Astrocyte (in vitro differentiated cells and primary cell): ENCODE measurements at regions not wholly inside any gene's neighbourhood (a gene's known extent, or its start where the extent isn't known, plus 50 kb on each side); places are given as distances from the start of the nearest gene placed in this dataset.
"Not testable (repeated sequence)": the region's sequence is repeated elsewhere in the genome, so short reads cannot be mapped to it uniquely, and the experiment has no call there.

Experiments used
- DNase-seq: peaks from one replicate; pipeline ENCODE4 v3.0.0-alpha.2; 2010; ENCODE audit warnings: low read depth
- FAIRE-seq: peaks from 2 replicates; lab custom pipeline; 2011; peaks lifted over from hg19 to GRCh38; lab: Jason Lieb, UNC
- H2AFZ ChIP-seq: 2 replicates; pipeline ENCODE4 v1.6.0; 2012; ENCODE audit warnings: low read depth, low read length, inconsistent platforms
- H3K27ac ChIP-seq: 2 replicates; pipeline ENCODE4 v1.5.1; 2011; ENCODE audit warnings: low read depth, low read length, inconsistent platforms
- H3K27me3 ChIP-seq: 2 replicates; pipeline ENCODE4 v1.6.0; 2011; ENCODE audit warnings: low read length, inconsistent platforms; ENCODE audit not compliant: insufficient read depth
- H3K36me3 ChIP-seq: 2 replicates; pipeline ENCODE4 v1.5.1; 2011; ENCODE audit warnings: low read length, inconsistent platforms; ENCODE audit not compliant: insufficient read depth
- H3K4me1 ChIP-seq: 2 replicates; pipeline ENCODE4 v1.5.1; 2011; ENCODE audit warnings: low read length, inconsistent platforms; ENCODE audit not compliant: insufficient read depth
- H3K4me2 ChIP-seq: 2 replicates; pipeline ENCODE4 v1.6.0; 2012; ENCODE audit warnings: low read length, inconsistent platforms
- H3K4me3 ChIP-seq: 2 replicates; pipeline ENCODE4 v1.5.1; 2011; ENCODE audit warnings: low read depth, mild to moderate bottlenecking, low read length, inconsistent platforms; ENCODE audit not compliant: insufficient read depth
- H3K79me2 ChIP-seq: 2 replicates; pipeline ENCODE4 v1.6.0; 2012; ENCODE audit warnings: mild to moderate bottlenecking, low read length, inconsistent platforms; ENCODE audit not compliant: insufficient read depth
- H3K9ac ChIP-seq: 2 replicates; pipeline ENCODE4 v1.6.0; 2012; ENCODE audit warnings: mild to moderate bottlenecking, low read length, inconsistent platforms
- H3K9me3 ChIP-seq: 2 replicates; pipeline ENCODE4 v1.5.1; 2012; ENCODE audit warnings: low read depth, mild to moderate bottlenecking, low read length, inconsistent platforms; ENCODE audit not compliant: insufficient read depth
- H4K20me1 ChIP-seq: 2 replicates; pipeline ENCODE4 v1.6.0; 2012; ENCODE audit warnings: low read length, inconsistent platforms; ENCODE audit not compliant: insufficient read depth
- H3K27ac Mint-ChIP-seq: one replicate; pipeline ENCODE4 v1.8.0; 2021; ENCODE audit warnings: mild to moderate bottlenecking, mixed read lengths; ENCODE audit not compliant: unreplicated experiment
- H3K27me3 Mint-ChIP-seq: one replicate; pipeline ENCODE4 v1.8.0; 2021; ENCODE audit warnings: low read depth, mixed read lengths; ENCODE audit not compliant: unreplicated experiment
- H3K36me3 Mint-ChIP-seq: one replicate; pipeline ENCODE4 v1.8.0; 2021; ENCODE audit warnings: low read depth, mixed read lengths; ENCODE audit not compliant: unreplicated experiment
- H3K4me1 Mint-ChIP-seq: one replicate; pipeline ENCODE4 v1.8.0; 2021; ENCODE audit warnings: low read depth, mixed read lengths; ENCODE audit not compliant: unreplicated experiment
- H3K4me3 Mint-ChIP-seq: one replicate; pipeline ENCODE4 v1.8.0; 2021; ENCODE audit warnings: mild to moderate bottlenecking, moderate library complexity, mixed read lengths; ENCODE audit not compliant: unreplicated experiment
- H3K9me3 Mint-ChIP-seq: one replicate; pipeline ENCODE4 v1.8.0; 2021; ENCODE audit warnings: mild to moderate bottlenecking, mixed read lengths; ENCODE audit not compliant: unreplicated experiment
- CTCF ChIP-seq: IDR thresholded peaks from 2 replicates; pipeline ENCODE4 v1.5.1; 2011; ENCODE audit warnings: low read depth, mild to moderate bottlenecking, inconsistent platforms, low read length, moderate library complexity; ENCODE audit not compliant: insufficient read depth
- EZH2 ChIP-seq: IDR thresholded peaks from 2 replicates; pipeline ENCODE4 v1.6.1; 2012; ENCODE audit warnings: mild to moderate bottlenecking, low read length, inconsistent platforms; ENCODE audit not compliant: insufficient read depth

- no peaks in the 10 kb centered on the region for H3K4me1 ChIP-seq
- H3K9ac ChIP-seq: no peak overlapping the region
- H3K9me3 ChIP-seq: no peaks in the 10 kb centered on the region
- no peaks in the 10 kb centered on the region for H4K20me1 ChIP-seq
- H2AFZ ChIP-seq: no peak overlapping the region
- H3K4me3 Mint-ChIP-seq: no peak overlapping the region
- no peak overlapping the region for H3K27ac Mint-ChIP-seq
- no peak overlapping the region for H3K4me2 ChIP-seq
- no peaks in the 10 kb centered on the region for H3K36me3 ChIP-seq
- no peak overlapping the region for H3K4me3 ChIP-seq
- H3K27me3 ChIP-seq: peaks cover 2% of the 10 kb centered on the region
- H3K9me3 Mint-ChIP-seq: peaks cover 18% of the 10 kb centered on the region
- peaks cover 16% of the 10 kb centered on the region for H3K27me3 Mint-ChIP-seq
- H3K79me2 ChIP-seq: no peaks in the 10 kb centered on the region
- no peak for DNase-seq
- H3K27ac ChIP-seq: no peak overlapping the region
- H3K36me3 Mint-ChIP-seq: peaks cover 4% of the 10 kb centered on the region
- H3K4me1 Mint-ChIP-seq: no peaks in the 10 kb centered on the region
- TF ChIP-seq CTCF (no peak), EZH2 (no peak)
- FAIRE-seq: no peak
These were observed 64.8 kb upstream of the SLC1A4 start for GRCh38 chr2:64924170-64924934.

DNA sequence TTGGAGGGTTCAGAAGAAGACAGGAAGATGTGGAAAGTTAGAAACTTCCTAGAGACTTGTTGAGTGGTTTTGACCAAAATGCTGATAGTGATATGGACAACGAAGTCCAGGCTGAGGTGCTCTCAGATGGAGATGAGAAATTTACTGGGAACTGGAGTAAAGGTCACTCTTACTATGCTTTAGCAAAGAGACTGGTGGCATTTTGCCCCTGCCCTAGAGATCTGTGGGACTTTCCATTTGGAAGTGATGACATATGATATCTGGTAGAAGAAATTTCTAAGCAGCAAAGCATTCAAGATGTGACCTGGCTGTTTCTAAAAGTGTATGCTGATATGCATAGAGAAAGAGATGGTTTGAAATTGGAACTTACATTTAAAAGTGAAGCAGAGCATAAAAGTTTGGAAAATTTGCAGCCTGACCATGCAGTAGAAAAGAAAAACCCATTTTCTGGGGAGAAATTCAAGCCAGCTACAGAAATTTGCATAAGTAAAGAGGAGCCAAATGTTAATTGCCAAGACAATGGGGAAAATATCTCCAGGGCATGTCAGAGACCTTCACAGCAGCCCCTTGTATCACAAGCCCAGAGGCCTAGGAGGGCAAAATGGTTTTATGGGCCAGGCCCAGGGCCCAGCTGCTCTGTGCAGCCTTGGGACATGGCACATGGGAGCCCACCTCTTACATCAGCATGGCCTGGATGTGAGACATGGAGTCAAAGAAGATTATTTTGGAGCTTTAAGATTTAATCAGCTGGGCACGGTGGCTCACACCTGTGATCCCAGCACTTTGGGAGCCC lies 63.1 kb upstream of the SLC1A4 start:
- H3K4me3 Mint-ChIP-seq: not testable (repeated sequence)

DNA sequence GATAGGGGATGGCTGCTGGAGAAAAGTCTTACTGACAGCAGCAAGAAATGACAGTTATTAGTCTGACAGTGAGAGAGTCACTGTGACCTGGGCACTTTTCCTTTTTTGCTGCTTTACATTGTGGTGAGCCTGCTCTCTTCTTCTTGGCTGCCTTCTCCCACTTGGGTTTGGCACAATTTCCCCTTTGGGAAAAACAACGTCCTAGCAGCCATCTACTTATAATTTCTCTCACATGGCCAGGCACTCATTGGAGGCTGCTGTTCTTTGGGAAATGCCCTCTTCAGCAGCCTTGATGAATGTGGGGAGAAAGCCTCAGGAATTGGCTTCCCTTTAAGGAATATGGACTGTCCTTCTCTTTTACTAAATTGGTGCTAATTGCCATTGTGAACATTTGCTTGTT lies 60.4 kb upstream of the SLC1A4 start:
- no peak overlapping the region for H3K27ac Mint-ChIP-seq
- Histone ChIP-seq H2AFZ (no peak overlapping the region), H3K36me3 (no peaks in the 10 kb centered on the region), H3K9ac (no peak overlapping the region), H3K79me2 (no peaks in the 10 kb centered on the region), H3K4me1 (no peaks in the 10 kb centered on the region), H3K9me3 (no peaks in the 10 kb centered on the region), H3K27ac (no peak overlapping the region), H4K20me1 (no peaks in the 10 kb centered on the region), H3K4me2 (no peak overlapping the region), H3K27me3 (peaks cover 26% of the 10 kb centered on the region), H3K4me3 (no peak overlapping the region)
- FAIRE-seq: no peak
- H3K36me3 Mint-ChIP-seq: peaks cover 4% of the 10 kb centered on the region
- no peaks in the 10 kb centered on the region for H3K4me1 Mint-ChIP-seq
- peaks cover 20% of the 10 kb centered on the region for H3K9me3 Mint-ChIP-seq
- DNase-seq: no peak
- H3K27me3 Mint-ChIP-seq: peaks cover 26% of the 10 kb centered on the region
- TF ChIP-seq CTCF (no peak), EZH2 (no peak)
- no peak overlapping the region for H3K4me3 Mint-ChIP-seq

More for the DNA sequence above, 63.1 kb upstream of the SLC1A4 start:
- peaks cover 15% of the 10 kb centered on the region for H3K27me3 ChIP-seq
- not testable (repeated sequence) for H3K4me2 ChIP-seq, H3K4me3 ChIP-seq, H3K36me3 ChIP-seq, H2AFZ ChIP-seq, FAIRE-seq, H3K4me1 Mint-ChIP-seq, H3K9ac ChIP-seq, H3K4me1 ChIP-seq, H3K79me2 ChIP-seq, DNase-seq, H3K9me3 ChIP-seq, H3K36me3 Mint-ChIP-seq, H4K20me1 ChIP-seq, H3K27ac Mint-ChIP-seq, H3K27ac ChIP-seq
- peaks cover 17% of the 10 kb centered on the region for H3K27me3 Mint-ChIP-seq
- H3K9me3 Mint-ChIP-seq: peaks cover 18% of the 10 kb centered on the region
